Ovary (tissue), 3 donors: ENCODE measurements at regions not wholly inside any gene's neighbourhood (a gene's known extent, or its start where the extent isn't known, plus 50 kb on each side); places are given as distances from the start of the nearest gene placed in this dataset.

Experiments
- CTCF ChIP-seq, 3 donors: fragments of 450-650 bp in 2 of 3; fragments of 200-600 bp in 1 of 3; IDR thresholded peaks; one replicate each; pipeline versions ENCODE4 v1.5.1 to v1.8.0; 2016 to 2022; ENCODE audit warnings: antibody characterized with exemption in 3 of 3, mild to moderate bottlenecking in 1 of 3
- EP300 ChIP-seq: sonication (generic); formaldehyde crosslinking; IDR thresholded peaks from one replicate; pipeline ENCODE4 v1.6.1; 2017; ENCODE audit warnings: antibody characterized with exemption
- POLR2A ChIP-seq: fragments of 450-650 bp; IDR thresholded peaks from one replicate; pipeline ENCODE4 v1.6.1; 2017; ENCODE audit warnings: antibody characterized with exemption, mild to moderate bottlenecking, moderate library complexity
- donor health status: DM: no; HTN: no; CAD: no.

DNA sequence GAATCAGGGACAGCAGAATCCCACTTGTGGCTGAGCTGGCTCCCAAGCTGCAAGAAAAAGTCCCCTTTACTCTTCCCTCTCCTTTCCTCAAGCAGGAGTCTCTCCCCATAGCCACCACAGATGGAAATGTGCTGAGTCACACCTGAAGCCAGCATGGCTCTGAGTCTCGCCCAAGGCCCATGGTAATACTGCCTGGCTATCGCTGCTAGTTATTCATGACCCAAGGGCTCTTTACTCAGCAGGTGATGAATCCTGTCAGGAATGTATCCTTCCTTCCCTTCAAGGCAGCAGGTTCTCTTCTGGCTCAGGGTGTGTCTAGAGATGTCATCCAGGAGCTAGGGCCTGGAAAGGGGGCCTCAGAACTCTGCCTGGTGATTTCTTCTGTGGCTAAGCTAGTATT is 403.3 kb upstream of the PTPRD start:
- TF ChIP-seq CTCF (IDR thresholded peaks at IDR 0.05): no peak
- no peak for TF ChIP-seq POLR2A
- no peak for TF ChIP-seq EP300
